Stimulated activated CD4-positive, alpha-beta T cell treated with anti-CD3 and anti-CD28 coated beads, Interleukin-15, amount 100 ng/mL, for 24 hours (primary cell): ENCODE measurements at regions not wholly inside any gene's neighbourhood (a gene's known extent, or its start where the extent isn't known, plus 50 kb on each side); places are given as distances from the start of the nearest gene placed in this dataset.
A peak's percentile ranks its signal among the peaks of the same experiment; 100 is the strongest.

Experiments used
- DNase-seq: peaks from one replicate; pipeline ENCODE4 v3.0.0-alpha.2; 2020

DNA sequence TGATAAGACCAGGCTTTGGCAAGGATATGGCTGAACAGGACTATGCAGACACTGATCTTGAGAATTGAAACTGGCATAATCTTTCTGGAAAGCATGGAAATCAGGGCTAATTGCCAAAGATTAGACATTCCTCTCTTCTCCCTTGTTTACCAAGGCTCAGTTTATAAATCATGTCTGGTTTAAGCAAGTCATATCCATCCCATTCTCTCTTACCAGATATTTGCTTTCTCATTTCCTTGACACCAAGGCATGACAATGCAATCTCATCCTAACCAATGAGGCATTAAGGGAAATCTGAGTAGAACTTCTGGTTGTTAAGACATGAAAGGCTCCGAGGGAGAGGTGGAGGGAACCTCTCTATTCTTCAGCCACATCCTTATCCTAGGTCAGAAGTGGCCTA is 110.3 kb upstream of the CEP85L start:
- no peak for DNase-seq

GRCh38 chr6:118758946-118759345 is 107.6 kb upstream of the CEP85L start:
- no peak for DNase-seq

DNA sequence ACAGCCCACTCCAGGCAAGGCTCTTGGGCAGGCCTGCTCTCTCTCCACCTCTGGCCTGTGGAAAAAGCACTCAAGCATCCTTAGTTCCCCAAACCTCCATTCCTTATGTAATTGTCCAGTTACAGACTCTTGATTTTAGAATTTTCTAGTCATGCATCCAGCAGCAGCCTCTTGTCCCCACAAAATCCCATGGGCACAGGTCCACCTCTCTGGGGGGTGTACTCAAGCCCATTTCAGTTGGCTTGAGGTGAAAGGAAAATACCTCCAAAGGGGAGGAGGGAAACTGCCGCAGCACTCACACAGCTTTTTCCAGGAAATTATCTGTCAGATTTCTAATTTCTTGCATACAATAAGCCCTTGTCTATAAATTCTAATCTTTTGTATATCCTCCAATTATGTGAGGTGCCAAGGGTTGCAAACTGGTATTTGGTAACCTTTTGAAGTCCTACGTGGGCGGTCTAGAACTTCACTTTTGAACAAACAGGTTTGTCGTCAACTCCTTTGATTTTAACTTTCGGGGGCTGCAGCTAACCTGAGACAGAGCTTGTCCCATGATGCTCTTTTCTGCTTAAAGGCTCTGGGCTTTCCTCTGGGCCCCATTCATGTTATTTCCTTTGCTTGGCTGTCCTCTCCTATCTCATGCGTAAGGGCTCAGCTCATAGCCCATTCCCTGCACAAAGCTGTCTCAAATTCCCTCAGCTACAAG is 104.7 kb upstream of the CEP85L start:
- DNase-seq, result peak; percentile 15

- DNase-seq, result no peak
These were observed 101.4 kb upstream of the CEP85L start for GRCh38 chr6:118752803-118753202.

DNA sequence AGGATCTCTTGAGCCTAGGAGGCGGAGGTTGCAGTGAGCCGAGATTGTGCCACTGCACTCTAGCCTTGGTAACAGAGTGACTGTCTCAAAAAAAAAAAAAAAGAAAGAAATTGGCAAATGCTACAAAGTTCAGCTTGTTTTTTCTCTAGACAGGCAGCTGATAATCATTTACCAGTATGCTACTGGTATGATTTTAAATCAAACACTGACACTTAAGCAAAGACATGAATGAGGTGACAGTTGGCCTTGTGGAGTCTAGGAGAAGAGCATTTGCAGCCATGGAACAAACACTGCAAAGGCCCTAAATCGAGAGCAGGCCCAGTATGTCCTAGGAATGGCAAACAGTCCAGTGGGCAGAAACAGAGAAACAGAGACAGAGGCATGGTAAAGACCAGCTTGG is 99.7 kb upstream of the CEP85L start:
- no peak for DNase-seq

- DNase-seq, result no peak
These were observed 98.8 kb upstream of the CEP85L start for GRCh38 chr6:118750143-118750542.

DNA sequence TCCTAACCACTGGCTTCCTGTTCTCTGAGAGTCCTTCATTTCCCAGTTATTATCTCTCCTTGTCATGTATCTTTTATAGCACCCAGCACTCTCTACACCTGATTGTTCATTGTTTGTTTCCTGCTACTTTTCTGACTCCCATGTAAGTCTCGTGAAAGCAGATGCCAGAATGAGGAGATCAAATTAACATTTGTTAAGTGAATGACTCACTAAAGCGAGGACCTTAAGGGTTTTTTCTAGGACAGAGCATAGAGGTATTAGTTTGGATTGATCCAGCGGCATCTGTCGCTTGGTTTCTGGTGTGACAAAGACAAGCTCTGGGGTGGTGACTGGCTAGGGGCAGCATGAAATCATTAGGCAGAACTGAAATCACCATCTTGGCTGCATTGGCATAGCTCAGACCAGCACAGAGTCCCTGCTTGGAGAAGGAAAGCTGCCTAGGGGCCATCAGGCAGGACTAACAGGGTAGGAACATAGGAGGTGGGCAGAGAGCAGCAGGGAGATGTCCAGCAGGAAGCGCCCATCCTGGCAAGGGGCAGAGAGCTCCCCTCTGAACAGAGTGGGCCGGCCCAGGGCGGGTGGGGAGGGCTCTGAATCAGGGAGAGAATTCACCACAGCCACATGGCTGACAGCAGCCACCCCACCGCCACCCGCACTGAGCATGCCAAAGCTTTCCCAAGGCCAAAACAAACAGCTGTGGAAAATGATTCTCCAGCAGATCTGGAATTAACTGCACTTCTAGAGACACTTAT is 97.1 kb upstream of the CEP85L start:
- no peak for DNase-seq

DNA sequence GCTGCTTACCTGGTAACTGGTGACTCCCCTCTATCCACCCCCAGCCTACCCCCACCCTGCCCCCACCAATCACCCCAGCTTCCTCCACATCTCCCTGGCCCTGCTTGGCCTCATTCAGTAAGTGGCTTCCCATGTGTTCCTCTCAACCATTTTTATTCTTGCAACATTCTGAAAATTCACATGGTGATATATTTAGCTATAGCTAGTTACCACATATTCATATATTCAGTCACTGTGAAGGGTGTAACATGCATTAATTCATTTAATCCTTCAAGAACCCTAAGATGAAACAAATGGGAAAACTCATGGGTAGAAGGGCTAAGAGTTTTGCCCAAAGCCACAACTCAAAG is 95.4 kb upstream of the CEP85L start:
- no peak for DNase-seq

- DNase-seq, result no peak
These were observed 94.9 kb upstream of the CEP85L start for GRCh38 chr6:118746145-118746824.

- no peak for DNase-seq
These were observed 93.8 kb upstream of the CEP85L start for GRCh38 chr6:118745156-118745555.

DNA sequence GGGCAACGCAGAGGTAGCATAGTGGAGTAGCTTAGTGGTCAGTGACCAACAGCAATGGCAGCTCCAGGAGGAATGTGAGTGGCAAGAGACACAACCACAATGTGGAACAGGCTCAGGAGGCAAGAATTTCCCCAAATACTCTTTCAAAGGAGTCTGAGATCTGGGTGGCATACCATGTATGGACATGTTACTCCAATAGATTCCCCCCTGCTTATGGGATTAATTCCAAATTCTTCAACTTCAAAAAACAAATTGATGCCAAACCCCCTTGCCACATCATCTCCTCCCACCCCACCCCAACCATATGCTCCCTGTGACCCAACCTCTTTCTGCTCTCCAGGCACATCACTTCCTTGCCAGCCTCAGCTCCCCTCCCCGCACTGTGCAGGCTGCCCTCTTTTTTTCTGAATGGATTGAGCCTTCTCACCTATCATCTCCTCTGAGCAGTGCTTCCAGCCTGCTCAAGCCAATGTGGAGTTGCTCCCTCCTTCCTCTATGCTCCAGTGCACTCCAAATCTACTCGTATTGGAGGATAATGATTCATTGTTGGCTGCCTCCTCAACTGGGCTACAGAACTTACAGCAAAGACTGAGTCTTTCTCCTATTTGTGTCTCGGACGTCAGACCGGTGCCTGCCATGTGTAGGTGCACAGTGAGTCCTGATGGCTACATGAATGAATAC is 93.0 kb upstream of the CEP85L start:
- no peak for DNase-seq

GRCh38 chr6:118743746-118744145 is 92.4 kb upstream of the CEP85L start:
- DNase-seq, result no peak

- DNase-seq, result no peak
These were observed 89.0 kb upstream of the CEP85L start for GRCh38 chr6:118740372-118740771.

- DNase-seq, result no peak
These were observed 88.4 kb upstream of the CEP85L start for GRCh38 chr6:118739696-118740353.

GRCh38 chr6:118736440-118736839 is 85.0 kb upstream of the CEP85L start:
- peak; percentile 30 for DNase-seq

DNA sequence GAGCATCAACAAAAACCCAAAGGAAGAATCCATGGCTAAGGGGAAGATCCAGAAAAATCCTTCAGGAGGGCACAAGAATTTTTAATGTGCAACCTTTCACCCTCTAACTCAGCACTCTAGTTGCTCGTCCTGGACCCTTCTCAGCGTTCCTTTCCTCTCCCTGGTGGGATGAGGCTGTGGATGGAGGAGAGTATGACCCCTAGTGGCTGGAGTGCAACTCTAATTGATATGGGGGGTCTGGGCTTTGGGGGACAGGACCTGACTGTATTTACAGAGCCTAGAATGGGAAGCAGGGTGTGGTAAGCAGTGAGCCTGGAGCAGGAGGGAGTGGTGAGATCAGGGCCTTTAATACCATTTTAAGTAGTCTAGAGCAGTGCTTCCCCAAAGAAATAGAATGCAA is 83.9 kb upstream of the CEP85L start:
- DNase-seq, result no peak

- peak; percentile 82 for DNase-seq
These were observed 74.6 kb upstream of the CEP85L start for GRCh38 chr6:118725944-118726343.

GRCh38 chr6:118724211-118724610 is 72.8 kb upstream of the CEP85L start:
- no peak for DNase-seq

DNA sequence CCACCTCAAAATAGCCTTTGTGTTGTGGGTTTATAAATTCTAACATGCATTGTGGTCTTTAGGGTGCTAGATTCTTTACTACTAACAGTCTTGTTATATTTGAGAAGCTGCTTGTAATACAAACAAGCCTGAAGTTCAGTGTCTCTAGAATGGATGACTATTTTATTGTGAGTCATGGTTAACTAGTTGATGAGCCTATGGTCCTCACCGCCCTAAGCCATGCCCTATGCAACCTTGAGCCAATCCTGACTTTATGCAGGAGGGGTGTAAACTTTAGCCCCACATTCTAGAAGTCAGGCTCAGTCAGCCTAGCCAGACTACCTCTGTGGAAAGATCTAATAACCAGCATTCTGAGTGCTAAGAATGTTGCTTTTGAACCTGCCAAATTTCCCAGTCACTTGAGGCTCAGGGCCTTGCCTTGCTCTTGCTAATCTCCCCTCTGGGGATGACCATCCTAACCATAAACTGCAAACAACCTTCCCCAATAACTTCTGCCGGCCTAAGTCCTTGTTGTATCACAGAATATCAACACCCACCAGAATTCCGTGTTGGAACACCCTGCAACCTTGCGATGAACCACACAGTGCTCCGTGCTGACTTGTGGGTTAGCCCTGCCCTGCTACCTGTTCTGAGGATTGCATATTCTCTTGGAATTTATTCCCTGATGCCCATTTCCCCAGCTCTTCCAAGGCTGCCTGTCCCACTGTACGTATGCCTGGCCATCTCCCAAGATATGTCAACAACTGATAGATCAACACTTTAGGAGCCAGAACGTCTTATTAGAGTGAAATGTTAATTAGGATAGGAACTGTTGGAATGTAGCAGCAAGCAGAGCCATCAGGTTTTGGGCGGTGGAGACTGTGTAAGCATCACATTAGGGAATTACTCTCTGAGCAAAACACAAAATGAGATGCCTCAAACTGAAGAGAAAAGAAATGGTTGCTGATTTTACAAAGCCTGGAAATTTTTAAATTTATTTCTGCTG is 71.7 kb upstream of the CEP85L start:
- DNase-seq, result no peak

DNA sequence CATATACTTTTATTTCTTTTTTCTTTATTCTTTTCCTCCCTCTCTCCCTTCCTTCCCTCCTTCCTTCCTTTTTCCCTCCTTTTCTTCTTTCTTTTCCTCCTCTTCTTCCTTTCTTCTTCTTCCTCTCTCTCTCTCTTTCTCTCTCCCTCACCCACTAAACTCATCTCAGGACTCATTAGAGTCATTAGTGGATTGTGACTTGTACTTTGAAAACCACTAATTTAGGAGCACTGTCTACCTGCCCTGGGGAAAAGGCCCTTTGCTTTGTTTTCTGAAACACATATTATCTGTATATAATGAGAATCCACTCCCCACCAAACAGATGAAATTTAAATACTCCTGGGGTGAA is 68.7 kb upstream of the CEP85L start:
- DNase-seq, result no peak

DNA sequence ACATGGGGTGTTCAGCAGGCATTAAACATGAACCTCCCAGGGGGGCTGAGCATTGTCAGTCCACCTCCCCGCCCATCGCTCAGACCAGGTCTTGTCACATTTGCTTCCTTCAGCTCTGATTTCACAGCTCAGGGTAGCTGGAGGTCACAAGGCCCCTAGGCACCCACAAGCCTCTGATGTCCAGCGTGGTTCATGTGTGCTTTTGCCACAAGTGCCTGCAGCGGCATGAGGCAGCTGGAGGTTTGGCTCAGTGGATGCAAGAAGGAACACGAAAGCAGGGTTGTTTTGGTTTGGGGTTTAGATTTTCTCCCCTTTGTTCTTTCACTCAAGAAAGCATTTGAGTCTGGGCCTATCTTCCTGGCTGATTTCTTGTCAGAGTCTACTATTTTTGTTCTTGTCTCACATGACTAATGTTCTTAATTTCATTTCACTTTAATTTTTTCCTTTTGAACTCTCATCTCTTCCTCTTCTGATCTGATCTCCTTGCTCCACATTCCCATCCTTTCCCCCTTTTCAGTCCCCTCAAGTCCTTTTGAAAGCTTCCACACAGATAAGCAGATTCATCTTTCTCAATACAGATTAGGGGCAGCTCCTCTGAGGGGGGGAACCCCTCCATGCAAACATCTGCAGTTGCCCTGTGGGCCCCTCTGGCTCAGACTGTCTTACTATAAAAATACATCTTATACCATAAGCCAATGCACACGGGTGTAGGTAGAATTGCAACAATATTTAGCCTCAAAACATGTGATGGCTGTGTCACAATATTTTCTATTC is 68.1 kb upstream of the CEP85L start:
- peak; percentile 50 for DNase-seq
